ENCODE measurements at regions not wholly inside any gene's neighbourhood (a gene's known extent, or its start where the extent isn't known, plus 50 kb on each side); places are given as distances from the start of the nearest gene placed in this dataset.

DNA sequence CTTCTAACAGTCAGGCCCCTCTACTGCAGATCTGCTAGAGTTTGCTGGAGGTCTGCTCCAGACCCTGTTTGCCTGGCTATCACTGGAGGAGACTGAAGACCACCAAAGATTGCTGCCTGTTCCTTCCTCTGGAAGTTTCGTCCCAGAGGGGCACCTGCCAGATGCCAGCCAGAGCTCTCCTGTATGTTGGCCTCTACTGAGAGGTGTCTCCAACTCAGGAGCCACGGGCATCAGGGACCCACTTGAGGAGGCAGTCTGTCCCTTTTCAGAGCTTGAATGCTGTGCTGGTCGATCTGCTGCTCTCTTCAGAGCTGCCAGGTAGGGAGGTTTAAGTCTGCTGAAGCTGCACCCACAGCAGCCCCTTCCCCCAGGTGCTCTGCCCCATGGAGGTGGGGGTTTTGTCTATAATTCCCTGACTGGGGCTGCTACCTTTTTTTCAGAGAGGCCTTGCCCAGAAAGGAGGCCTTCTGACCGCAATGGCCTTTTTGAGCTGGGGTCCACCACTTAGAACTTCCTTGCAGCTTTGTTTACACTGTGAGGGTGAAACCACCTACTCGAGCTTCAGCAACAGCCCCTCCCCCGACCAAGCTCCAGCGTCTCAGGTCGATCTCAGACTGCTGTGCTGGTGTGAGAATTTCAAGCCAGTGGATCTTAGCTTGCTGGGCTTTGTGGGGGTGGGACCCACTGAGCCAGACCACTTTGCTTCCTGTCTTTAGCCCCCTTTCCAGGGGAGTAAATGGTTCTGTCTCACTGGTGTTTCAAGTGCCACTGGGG, 566.0 kb downstream of the NR4A2 start:
- Histone ChIP-seq H3K36me3 (ENCODE audit: control insufficient read depth, insufficient read depth, low read length) (no peaks in the 10 kb centered on the region), H3K4me3 (ENCODE audit: low read depth, low read length) (no peak overlapping the region), H3K27me3 (ENCODE audit: control insufficient read depth, insufficient read depth, low read length) (no peaks in the 10 kb centered on the region)
- DNase-seq (ENCODE audit: low read depth): no peak
- TF ChIP-seq, protein P1, sequence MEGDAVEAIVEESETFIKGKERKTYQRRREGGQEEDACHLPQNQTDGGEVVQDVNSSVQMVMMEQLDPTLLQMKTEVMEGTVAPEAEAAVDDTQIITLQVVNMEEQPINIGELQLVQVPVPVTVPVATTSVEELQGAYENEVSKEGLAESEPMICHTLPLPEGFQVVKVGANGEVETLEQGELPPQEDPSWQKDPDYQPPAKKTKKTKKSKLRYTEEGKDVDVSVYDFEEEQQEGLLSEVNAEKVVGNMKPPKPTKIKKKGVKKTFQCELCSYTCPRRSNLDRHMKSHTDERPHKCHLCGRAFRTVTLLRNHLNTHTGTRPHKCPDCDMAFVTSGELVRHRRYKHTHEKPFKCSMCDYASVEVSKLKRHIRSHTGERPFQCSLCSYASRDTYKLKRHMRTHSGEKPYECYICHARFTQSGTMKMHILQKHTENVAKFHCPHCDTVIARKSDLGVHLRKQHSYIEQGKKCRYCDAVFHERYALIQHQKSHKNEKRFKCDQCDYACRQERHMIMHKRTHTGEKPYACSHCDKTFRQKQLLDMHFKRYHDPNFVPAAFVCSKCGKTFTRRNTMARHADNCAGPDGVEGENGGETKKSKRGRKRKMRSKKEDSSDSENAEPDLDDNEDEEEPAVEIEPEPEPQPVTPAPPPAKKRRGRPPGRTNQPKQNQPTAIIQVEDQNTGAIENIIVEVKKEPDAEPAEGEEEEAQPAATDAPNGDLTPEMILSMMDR (IDR thresholded peaks at IDR 0.05; ENCODE audit: insufficient read depth, low read length, poor library complexity, severe bottlenecking): no peak

DNA sequence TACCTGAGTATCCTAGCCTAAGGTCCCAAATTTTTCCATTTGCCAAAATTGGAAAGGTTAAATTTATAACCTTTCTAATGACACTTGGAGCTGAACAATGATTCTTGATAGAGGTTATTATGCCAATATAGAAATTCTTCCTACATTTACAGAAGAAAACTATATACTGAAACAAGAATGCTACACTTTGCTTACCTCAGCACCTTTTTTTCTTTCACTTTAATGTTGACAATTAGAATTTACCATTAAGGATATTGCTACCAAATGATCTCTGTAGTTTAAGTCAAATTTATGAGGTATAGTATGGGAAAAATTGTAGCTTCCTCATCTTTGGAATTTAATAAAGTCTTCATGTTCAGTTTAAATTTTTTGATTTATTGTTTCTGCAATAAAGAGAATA, 577.0 kb downstream of the NR4A2 start:
- DNase-seq (ENCODE audit: low read depth): no peak
- H3K27me3 ChIP-seq (ENCODE audit: control insufficient read depth, insufficient read depth, low read length): no peaks in the 10 kb centered on the region
- TF ChIP-seq, protein P1 (IDR thresholded peaks at IDR 0.05; ENCODE audit: insufficient read depth, low read length, poor library complexity, severe bottlenecking): no peak
- H3K36me3 ChIP-seq (ENCODE audit: control insufficient read depth, insufficient read depth, low read length): no peaks in the 10 kb centered on the region
- no peak overlapping the region for H3K4me3 ChIP-seq (ENCODE audit: low read depth, low read length)

DNA sequence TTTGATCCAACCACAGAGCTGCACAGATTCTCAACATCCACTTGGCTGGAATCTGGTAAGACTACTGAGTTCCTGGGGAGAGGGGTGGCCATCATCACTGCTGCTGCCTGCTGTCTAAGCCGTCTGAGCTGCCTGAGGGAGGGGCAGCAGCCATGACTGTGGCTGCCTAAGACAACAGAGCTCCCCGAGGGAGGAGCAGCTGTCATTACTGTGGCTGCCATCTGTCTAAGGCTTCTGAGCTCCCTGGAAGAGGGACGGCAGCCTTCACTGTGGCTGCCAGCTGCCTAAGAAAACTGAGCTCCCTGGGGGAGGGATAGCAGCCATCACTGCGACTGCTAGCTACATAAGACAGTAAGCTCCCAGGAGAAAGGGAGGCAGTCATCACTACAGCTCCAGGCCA, 584.4 kb downstream of the NR4A2 start:
- no peak for DNase-seq (ENCODE audit: low read depth)
- H3K27me3 ChIP-seq (ENCODE audit: control insufficient read depth, insufficient read depth, low read length): no peaks in the 10 kb centered on the region
- TF ChIP-seq, protein P1 (IDR thresholded peaks at IDR 0.05; ENCODE audit: insufficient read depth, low read length, poor library complexity, severe bottlenecking): no peak
- no peaks in the 10 kb centered on the region for H3K36me3 ChIP-seq (ENCODE audit: control insufficient read depth, insufficient read depth, low read length)
- no peak overlapping the region for H3K4me3 ChIP-seq (ENCODE audit: low read depth, low read length)

DNA sequence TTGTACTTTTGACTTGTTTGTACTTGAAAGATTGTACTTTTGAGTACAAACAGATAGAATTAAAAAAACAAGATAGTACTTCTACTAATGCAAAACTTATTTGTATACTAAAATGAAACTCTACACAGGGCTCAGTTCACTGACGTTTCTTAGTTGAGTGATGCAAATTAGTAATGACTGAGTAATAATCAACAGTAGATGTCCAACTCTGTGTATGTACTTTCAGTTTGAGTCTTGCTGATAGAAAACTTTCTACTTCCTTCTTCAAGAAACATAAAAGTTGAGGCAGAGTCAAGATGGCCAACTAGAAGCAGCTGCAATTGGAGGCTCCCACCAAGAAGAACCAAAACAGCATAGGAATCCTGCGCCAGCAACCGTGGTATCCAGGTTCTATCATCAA, 585.0 kb downstream of the NR4A2 start:
- Histone ChIP-seq H3K27me3 (ENCODE audit: control insufficient read depth, insufficient read depth, low read length) (no peaks in the 10 kb centered on the region), H3K36me3 (ENCODE audit: control insufficient read depth, insufficient read depth, low read length) (no peaks in the 10 kb centered on the region), H3K4me3 (ENCODE audit: low read depth, low read length) (no peak overlapping the region)
- no peak for DNase-seq (ENCODE audit: low read depth)
- TF ChIP-seq, protein P1 (IDR thresholded peaks at IDR 0.05; ENCODE audit: insufficient read depth, low read length, poor library complexity, severe bottlenecking): no peak

DNA sequence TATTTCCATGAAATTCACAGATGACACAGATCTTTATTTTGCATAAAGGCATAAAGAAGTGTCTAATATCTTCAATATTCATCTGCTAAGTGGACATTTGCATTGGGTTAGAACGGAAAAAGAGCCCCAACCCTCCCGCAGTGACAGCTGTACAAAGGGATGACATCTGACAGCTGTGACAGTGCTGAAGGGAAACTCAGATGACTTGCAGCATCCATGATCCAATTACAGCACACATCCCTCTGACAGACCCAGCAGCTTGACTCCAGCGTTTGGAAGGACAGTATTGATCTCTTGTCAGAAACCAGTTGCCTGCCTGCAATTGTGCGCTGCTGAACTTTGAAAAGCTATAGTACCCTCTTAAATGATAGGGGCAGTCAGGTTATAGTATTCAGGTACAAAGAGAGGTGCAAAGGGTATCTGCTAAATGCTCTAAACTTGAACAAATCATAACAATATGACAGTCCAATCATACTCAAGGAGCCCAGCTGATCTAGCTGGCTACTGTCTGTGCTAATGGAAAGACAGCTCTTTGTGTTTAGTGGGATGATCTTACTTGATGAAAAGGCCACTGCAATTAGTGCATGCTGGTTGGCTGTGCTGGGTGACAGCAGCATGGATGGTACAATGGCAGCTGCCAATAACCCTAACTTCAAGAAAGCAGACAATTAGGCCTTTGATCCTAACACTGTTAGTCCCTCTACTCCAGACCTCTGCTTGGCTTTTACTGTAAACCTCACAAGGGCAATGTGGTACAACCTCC, 599.2 kb downstream of the NR4A2 start:
- Histone ChIP-seq H3K36me3 (ENCODE audit: control insufficient read depth, insufficient read depth, low read length) (no peaks in the 10 kb centered on the region), H3K27me3 (ENCODE audit: control insufficient read depth, insufficient read depth, low read length) (peaks cover 4% of the 10 kb centered on the region), H3K4me3 (ENCODE audit: low read depth, low read length) (no peak overlapping the region)
- DNase-seq (ENCODE audit: low read depth): no peak
- TF ChIP-seq, protein P1 (IDR thresholded peaks at IDR 0.05; ENCODE audit: insufficient read depth, low read length, poor library complexity, severe bottlenecking): no peak
